Endothelial cell of umbilical vein (primary cell): ENCODE measurements at regions not wholly inside any gene's neighbourhood (a gene's known extent, or its start where the extent isn't known, plus 50 kb on each side); places are given as distances from the start of the nearest gene placed in this dataset.

Experiments used
- BruUV-seq: library from RNA; stranded (reverse); fragments of 400-500 nt; replicated peaks from 2 replicates; lab custom pipeline; 2021; lab: Mats Ljungman, UMichigan
- CTCF ChIA-PET: fragments of 300-600, 350-600 bp; sonication (Branson Sonifier 250); formaldehyde crosslinking; loops from one replicate; lab custom pipeline; 2021; ENCODE audit warnings: antibody characterized with exemption, inconsistent platforms; lab: Charles Lee
- POLR2A ChIA-PET: fragments of 300-600, 350-600 bp; sonication (Branson Sonifier 250); formaldehyde crosslinking; loops from one replicate; lab custom pipeline; 2021; ENCODE audit warnings: antibody characterized with exemption, inconsistent platforms; lab: Charles Lee
- DNase-seq: peaks from one replicate; pipeline ENCODE4 v3.0.0-alpha.2; 2011; ENCODE audit warnings: low read depth, low spot score
- FAIRE-seq: peaks from 2 replicates; lab custom pipeline; 2011; peaks lifted over from hg19 to GRCh38; lab: Jason Lieb, UNC
- H2AFZ ChIP-seq: 2 replicates; pipeline ENCODE4 v1.6.0; 2012; ENCODE audit warnings: low read depth, low read length, control low read depth, inconsistent platforms
- H3K27ac ChIP-seq: 2 replicates; pipeline ENCODE4 v1.5.1; 2011; ENCODE audit warnings: low read depth, mild to moderate bottlenecking, control low read depth, low read length, moderate library complexity; ENCODE audit not compliant: insufficient read depth
- H3K27me3 ChIP-seq, 2 experiments: 2 replicates each; pipeline versions ENCODE4 v1.6.0 to v1.6.1; 2011; ENCODE audit warnings: low read length in 2 of 2, mixed read lengths in 1 of 2; ENCODE audit not compliant: control insufficient read depth in 2 of 2, insufficient read depth in 2 of 2
- H3K36me3 ChIP-seq, 2 experiments: 2 replicates in 1 of 2; 3 replicates in 1 of 2; pipeline ENCODE4 v1.5.1; 2011; ENCODE audit warnings: low read length in 2 of 2, mild to moderate bottlenecking in 1 of 2, moderate library complexity in 1 of 2; ENCODE audit not compliant: control insufficient read depth in 2 of 2, insufficient read depth in 2 of 2; ENCODE audit errors: extremely low read depth in 1 of 2
- H3K4me1 ChIP-seq: 3 replicates; pipeline ENCODE4 v1.5.1; 2011; ENCODE audit warnings: mild to moderate bottlenecking, low read length; ENCODE audit not compliant: control insufficient read depth, insufficient read depth; ENCODE audit errors: extremely low read depth
- H3K4me2 ChIP-seq: 2 replicates; pipeline ENCODE4 v1.6.1; 2011; ENCODE audit warnings: low read length, control low read depth, mixed read lengths; ENCODE audit not compliant: insufficient read depth
- H3K4me3 ChIP-seq, 3 experiments: fragments of 200-600 bp in 1 of 3; sonication (generic), shearing (Covaris generic) in 1 of 3; replicated peaks in 1 of 3; 2 replicates each; pipeline ENCODE4 v1.5.1; 2011 to 2016; ENCODE audit warnings: control low read depth in 3 of 3, low read length in 3 of 3, mild to moderate bottlenecking in 2 of 3, inconsistent platforms in 1 of 3, low read depth in 1 of 3, moderate library complexity in 1 of 3; ENCODE audit not compliant: insufficient read depth in 1 of 3
- H3K79me2 ChIP-seq: 2 replicates; pipeline ENCODE4 v1.6.0; 2012; ENCODE audit warnings: low read length, inconsistent platforms; ENCODE audit not compliant: control insufficient read depth, insufficient read depth
- H3K9ac ChIP-seq: replicated peaks from 2 replicates; pipeline ENCODE3; 2011; ENCODE audit warnings: low read length, control low read depth; ENCODE audit not compliant: insufficient read depth; ENCODE audit errors: extremely low read depth
- H3K9me1 ChIP-seq: replicated peaks from 3 replicates; pipeline ENCODE4 v1.6.0; 2011; ENCODE audit warnings: mild to moderate bottlenecking, low read length; ENCODE audit not compliant: control insufficient read depth, insufficient read depth; ENCODE audit errors: extremely low read depth
- H3K9me3 ChIP-seq: replicated peaks from 2 replicates; pipeline ENCODE4 v1.5.1; 2012; ENCODE audit warnings: low read length, inconsistent platforms; ENCODE audit not compliant: control insufficient read depth, insufficient read depth
- H4K20me1 ChIP-seq: replicated peaks from 2 replicates; pipeline ENCODE3; 2011; ENCODE audit warnings: mild to moderate bottlenecking, low read length; ENCODE audit not compliant: control insufficient read depth, insufficient read depth; ENCODE audit errors: extremely low read depth
- EZH2 ChIP-seq: IDR thresholded peaks from 2 replicates; pipeline ENCODE4 v1.6.1; 2012; ENCODE audit warnings: borderline replicate concordance, low read depth, mild to moderate bottlenecking, moderate library complexity, low read length, inconsistent platforms; ENCODE audit not compliant: severe bottlenecking
- FOS ChIP-seq: IDR thresholded peaks from 2 replicates; pipeline ENCODE4 v1.6.1; 2011; ENCODE audit warnings: mild to moderate bottlenecking, low read length, moderate library complexity, borderline replicate concordance; ENCODE audit not compliant: insufficient read depth
- GATA2 ChIP-seq: IDR thresholded peaks from 2 replicates; pipeline ENCODE4 v1.7.0; 2011; ENCODE audit warnings: low read depth, mild to moderate bottlenecking, moderate library complexity, mixed read lengths, low read length; ENCODE audit not compliant: insufficient read length, insufficient read depth
- JUN ChIP-seq: IDR thresholded peaks from 2 replicates; pipeline ENCODE4 v1.6.1; 2011; ENCODE audit warnings: borderline replicate concordance, low read depth; ENCODE audit not compliant: insufficient read length, insufficient read depth
- MYC ChIP-seq: IDR thresholded peaks from one replicate; pipeline ENCODE4 v1.6.1; 2011; ENCODE audit warnings: mild to moderate bottlenecking, low read depth, low read length
- POLR2A ChIP-seq: IDR thresholded peaks from 2 replicates; pipeline ENCODE4 v1.6.1; 2012; ENCODE audit warnings: low read depth, mild to moderate bottlenecking, control low read depth, low read length
- POLR2AphosphoS5 ChIP-seq: IDR thresholded peaks from 2 replicates; pipeline ENCODE4 v1.6.1; 2012; ENCODE audit warnings: low read depth, mild to moderate bottlenecking, control low read depth, low read length, moderate library complexity; ENCODE audit not compliant: insufficient read depth
- dilution Hi-C: fragments of 300-500 bp; cut with MboI; formaldehyde crosslinking; loops from one replicate; pipeline ENCODE4 v1.15.0; 2019; ENCODE audit warnings: low sequenced_read_pairs; ENCODE audit not compliant: extremely low pct_ligation_motif_present
- intact Hi-C: fragments of 100-400 bp; cut with micrococcal nuclease; formaldehyde crosslinking; loops from one replicate; pipeline ENCODE4 v1.10.0; 2022
- TF ChIP-seq, protein P1 (sequence below): IDR thresholded peaks from 2 replicates; pipeline ENCODE4 v1.6.1; 2011; ENCODE audit not compliant: insufficient read depth, insufficient read length
- TF ChIP-seq, protein P2 (sequence below), 2 donors: IDR thresholded peaks; 1 replicate in 1 of 2; 2 replicates in 1 of 2; pipeline ENCODE4 v1.5.1; 2011; ENCODE audit warnings: low read length in 2 of 2, mild to moderate bottlenecking in 2 of 2, moderate library complexity in 2 of 2, control low read depth in 1 of 2, inconsistent platforms in 1 of 2, low read depth in 1 of 2; ENCODE audit not compliant: insufficient read depth in 1 of 2; ENCODE audit errors: extremely low read depth in 1 of 2

GRCh38 chr3:75982151-75982550 is 196.8 kb upstream of the ZNF717 start:
- BruUV-seq: no TSS peak
- H3K4me2 ChIP-seq: no peak overlapping the region
- no peak for FAIRE-seq

GRCh38 chr3:75983111-75983510 is 197.8 kb upstream of the ZNF717 start:
- DNase-seq (no peak), FAIRE-seq (no peak)
- peaks cover 2% of the 10 kb centered on the region for H3K9me3 ChIP-seq
- H3K9ac ChIP-seq: no peak overlapping the region
- intact Hi-C loops (no loop called here), dilution Hi-C loops (no loop called here)
- POLR2A ChIA-PET: no interaction called here
- CTCF ChIA-PET: no interaction called here
- H3K27ac ChIP-seq: no peak overlapping the region
- no peaks in the 10 kb centered on the region for H3K36me3 ChIP-seq
- no peaks in the 10 kb centered on the region for H3K79me2 ChIP-seq
- H4K20me1 ChIP-seq: no peaks in the 10 kb centered on the region
- H3K9me1 ChIP-seq: no peaks in the 10 kb centered on the region
- no peak overlapping the region for H3K4me3 ChIP-seq
- no peaks in the 10 kb centered on the region for H3K27me3 ChIP-seq
- TF ChIP-seq GATA2: no peak
- TF ChIP-seq POLR2A: no peak
- no peak for TF ChIP-seq EZH2
- TF ChIP-seq JUN: no peak
- TF ChIP-seq, protein P1, sequence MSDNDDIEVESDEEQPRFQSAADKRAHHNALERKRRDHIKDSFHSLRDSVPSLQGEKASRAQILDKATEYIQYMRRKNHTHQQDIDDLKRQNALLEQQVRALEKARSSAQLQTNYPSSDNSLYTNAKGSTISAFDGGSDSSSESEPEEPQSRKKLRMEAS: no peak
- TF ChIP-seq POLR2AphosphoS5: no peak
- TF ChIP-seq MYC: no peak
- TF ChIP-seq, protein P2, sequence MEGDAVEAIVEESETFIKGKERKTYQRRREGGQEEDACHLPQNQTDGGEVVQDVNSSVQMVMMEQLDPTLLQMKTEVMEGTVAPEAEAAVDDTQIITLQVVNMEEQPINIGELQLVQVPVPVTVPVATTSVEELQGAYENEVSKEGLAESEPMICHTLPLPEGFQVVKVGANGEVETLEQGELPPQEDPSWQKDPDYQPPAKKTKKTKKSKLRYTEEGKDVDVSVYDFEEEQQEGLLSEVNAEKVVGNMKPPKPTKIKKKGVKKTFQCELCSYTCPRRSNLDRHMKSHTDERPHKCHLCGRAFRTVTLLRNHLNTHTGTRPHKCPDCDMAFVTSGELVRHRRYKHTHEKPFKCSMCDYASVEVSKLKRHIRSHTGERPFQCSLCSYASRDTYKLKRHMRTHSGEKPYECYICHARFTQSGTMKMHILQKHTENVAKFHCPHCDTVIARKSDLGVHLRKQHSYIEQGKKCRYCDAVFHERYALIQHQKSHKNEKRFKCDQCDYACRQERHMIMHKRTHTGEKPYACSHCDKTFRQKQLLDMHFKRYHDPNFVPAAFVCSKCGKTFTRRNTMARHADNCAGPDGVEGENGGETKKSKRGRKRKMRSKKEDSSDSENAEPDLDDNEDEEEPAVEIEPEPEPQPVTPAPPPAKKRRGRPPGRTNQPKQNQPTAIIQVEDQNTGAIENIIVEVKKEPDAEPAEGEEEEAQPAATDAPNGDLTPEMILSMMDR (IDR thresholded peaks at IDR 0.05; ENCODE audit: extremely low read depth in 1 of 2, insufficient read depth in 1 of 2, low read depth in 1 of 2, low read length in 2 of 2): no peak
- TF ChIP-seq FOS: no peak
- no TSS peak for BruUV-seq
- no peaks in the 10 kb centered on the region for H3K4me1 ChIP-seq
- no peak overlapping the region for H2AFZ ChIP-seq
- no peak overlapping the region for H3K4me2 ChIP-seq

More at GRCh38 chr3:75982151-75982550, 196.8 kb upstream of the ZNF717 start:
- ChIA-PET POLR2A (no interaction called here), CTCF (no interaction called here)
- TF ChIP-seq FOS: no peak
- TF ChIP-seq POLR2AphosphoS5: no peak
- TF ChIP-seq, protein P1: no peak
- Histone ChIP-seq H3K4me1 (no peaks in the 10 kb centered on the region), H3K27ac (no peak overlapping the region), H3K79me2 (no peaks in the 10 kb centered on the region), H3K9me1 (no peaks in the 10 kb centered on the region), H3K9ac (no peak overlapping the region), H3K4me3 (no peak overlapping the region), H3K27me3 (no peaks in the 10 kb centered on the region), H3K36me3 (no peaks in the 10 kb centered on the region), H2AFZ (no peak overlapping the region), H3K9me3 (peaks cover 2% of the 10 kb centered on the region), H4K20me1 (no peaks in the 10 kb centered on the region)
- intact Hi-C loops: no loop called here
- dilution Hi-C loops: no loop called here
- no peak for DNase-seq
